ENCODE measurements at regions not wholly inside any gene's neighbourhood (a gene's known extent, or its start where the extent isn't known, plus 50 kb on each side); places are given as distances from the start of the nearest gene placed in this dataset.

DNA sequence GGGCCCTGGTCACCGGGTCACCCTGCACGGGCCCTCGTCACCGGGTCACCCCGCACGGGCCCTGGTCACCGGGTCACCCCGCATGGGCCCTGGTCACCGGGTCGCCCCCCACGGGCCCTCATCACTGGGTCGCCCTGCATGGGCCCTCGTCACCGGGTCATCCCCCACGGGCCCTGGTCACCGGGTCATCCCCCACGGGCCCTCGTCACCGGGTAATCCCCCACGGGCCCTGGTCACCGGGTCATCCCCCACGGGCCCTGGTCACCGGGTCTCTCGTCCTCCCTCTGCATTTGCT, 77.6 kb downstream of the RIPK4 start:
- intact Hi-C loops (cut with DNase I, micrococcal nuclease), result no loop called here
- DNase-seq (no peak), ATAC-seq (no peak)

DNA sequence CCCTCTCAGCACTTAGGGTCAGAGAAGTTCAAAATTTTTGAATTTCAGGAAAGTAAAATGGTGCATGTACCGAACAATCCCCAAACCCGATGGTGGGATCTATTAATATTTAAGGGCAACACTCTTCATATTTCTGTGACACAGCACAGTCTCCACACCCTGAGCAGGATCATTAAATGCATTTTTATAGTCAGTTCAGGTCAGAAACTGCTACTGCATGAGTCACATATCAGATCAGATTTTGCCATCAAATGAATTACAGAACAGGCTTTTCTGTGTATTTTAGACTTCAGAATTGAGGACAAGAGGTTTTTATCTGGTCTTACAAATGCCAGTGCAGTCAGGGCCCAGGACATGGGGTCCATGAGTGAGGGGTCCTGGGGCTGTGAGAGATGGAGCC, 79.2 kb downstream of the RIPK4 start:
- no peak for DNase-seq
- intact Hi-C loops (cut with DNase I, micrococcal nuclease), result no loop called here
- peak; percentile 62 for ATAC-seq

GRCh38 chr21:41686664-41687063, 80.2 kb downstream of the RIPK4 start:
- ATAC-seq (no peak), DNase-seq (no peak)
- intact Hi-C loops (cut with DNase I, micrococcal nuclease), result no loop called here

GRCh38 chr21:41685511-41686149, 81.2 kb downstream of the RIPK4 start:
- intact Hi-C loops (cut with DNase I, micrococcal nuclease), result no loop called here
- ATAC-seq (no peak), DNase-seq (no peak)

- peak in 1 of 2 donors; percentile 30 for DNase-seq
- intact Hi-C loops (cut with DNase I, micrococcal nuclease), result no loop called here
- ATAC-seq, result peak; percentile 58
Measured at GRCh38 chr21:41684381-41685245, 82.2 kb downstream of the RIPK4 start.

DNA sequence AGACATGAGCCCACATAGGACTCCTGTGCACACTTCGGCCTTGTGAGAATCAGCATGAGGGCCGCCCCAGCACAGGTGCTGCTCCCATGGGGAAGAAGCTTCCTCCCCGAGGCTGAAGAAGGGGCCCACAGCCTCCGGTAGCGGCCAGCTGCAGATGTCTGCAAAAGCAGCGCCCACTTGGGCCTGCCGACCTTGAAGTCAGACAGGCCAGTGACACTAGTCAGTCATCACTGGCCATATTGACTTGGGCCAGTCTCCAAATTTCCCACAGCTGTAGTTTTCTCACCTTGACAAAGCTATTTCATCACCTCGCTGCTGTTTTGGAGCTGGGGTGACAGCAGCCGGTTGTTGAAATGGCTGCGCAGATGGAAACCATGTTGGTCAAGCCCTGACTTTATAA, 83.0 kb downstream of the RIPK4 start:
- DNase-seq (no peak), ATAC-seq (no peak)
- intact Hi-C loops (cut with DNase I, micrococcal nuclease), result no loop called here

DNA sequence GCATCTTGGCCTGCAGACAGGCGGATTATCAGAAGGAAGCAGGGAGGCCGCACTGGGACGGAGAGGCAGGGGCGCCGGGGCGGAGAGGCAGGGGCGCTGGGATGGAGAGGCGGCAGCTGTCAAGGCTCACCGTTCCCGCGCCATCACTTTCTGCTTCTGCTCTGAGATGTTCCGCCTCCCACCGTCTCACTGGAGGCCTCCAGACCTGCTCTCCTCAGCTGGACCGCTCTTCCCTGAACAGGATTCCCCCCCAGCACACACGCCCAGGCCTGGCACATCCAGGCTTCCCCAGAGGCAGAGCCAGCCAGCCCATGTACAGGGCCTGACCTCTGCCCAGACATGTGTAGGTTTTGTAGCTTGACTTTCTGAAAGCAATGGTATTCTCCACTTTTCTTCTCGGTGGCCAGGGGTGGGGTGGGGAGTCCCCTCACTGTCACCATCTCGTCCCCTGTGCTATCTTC, 84.1 kb downstream of the RIPK4 start:
- no peak for ATAC-seq
- DNase-seq, result no peak
- intact Hi-C loops (cut with DNase I, micrococcal nuclease), result no loop called here

GRCh38 chr21:41681939-41682718, 84.7 kb downstream of the RIPK4 start:
- ATAC-seq, result no peak
- DNase-seq, result no peak
- intact Hi-C loops (cut with DNase I, micrococcal nuclease), result no loop called here

- intact Hi-C loops (cut with DNase I, micrococcal nuclease), result no loop called here
- ATAC-seq, result no peak
Measured at GRCh38 chr21:41681348-41681801, 85.5 kb downstream of the RIPK4 start.

DNA sequence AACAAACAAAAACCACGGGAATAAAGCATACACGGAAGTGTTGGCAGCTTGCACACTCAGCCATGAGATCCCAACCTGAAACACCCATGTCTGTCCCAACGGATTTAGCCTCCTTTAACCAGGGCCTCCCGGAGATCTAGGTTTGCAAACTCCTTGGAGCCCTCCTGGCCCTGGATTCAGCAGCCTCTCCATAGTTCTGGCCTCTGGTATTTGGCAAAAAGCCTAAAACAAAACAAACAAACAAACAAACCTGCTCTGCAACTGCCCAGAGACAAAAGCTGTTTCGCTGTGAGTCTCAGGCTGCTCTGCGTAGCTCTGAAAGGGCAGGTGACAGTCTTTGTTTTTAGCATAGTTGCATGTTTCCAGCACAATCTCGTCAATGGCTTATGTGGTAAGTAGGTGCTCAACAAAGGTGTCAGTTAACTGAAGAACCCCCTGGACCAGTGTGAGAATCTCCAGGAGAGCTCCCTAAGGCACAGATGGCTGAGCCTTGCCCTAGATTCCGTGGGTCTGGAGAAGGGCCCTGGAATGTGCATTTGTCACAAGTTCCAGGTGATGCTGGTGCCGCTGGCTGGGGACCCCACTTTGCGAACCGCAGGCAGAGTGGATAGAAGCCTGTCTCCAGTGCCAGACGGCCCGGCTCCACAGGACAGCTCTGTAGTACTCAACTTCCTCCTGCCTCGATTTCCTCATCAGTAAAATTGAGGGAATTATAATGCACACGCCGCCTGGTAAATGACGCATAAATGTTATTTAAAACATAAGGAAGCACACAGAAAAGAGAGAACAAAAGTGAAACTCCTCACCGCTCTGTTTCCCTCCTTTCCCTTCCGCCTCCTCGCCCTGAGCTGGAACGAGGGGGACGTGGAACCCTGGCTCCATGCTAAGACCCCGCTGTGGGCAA, 86.2 kb downstream of the RIPK4 start:
- DNase-seq (no peak), ATAC-seq (no peak)
- intact Hi-C loops (cut with DNase I, micrococcal nuclease), result no loop called here

More at GRCh38 chr21:41681348-41681801, 85.5 kb downstream of the RIPK4 start:
- DNase-seq, result no peak

DNA sequence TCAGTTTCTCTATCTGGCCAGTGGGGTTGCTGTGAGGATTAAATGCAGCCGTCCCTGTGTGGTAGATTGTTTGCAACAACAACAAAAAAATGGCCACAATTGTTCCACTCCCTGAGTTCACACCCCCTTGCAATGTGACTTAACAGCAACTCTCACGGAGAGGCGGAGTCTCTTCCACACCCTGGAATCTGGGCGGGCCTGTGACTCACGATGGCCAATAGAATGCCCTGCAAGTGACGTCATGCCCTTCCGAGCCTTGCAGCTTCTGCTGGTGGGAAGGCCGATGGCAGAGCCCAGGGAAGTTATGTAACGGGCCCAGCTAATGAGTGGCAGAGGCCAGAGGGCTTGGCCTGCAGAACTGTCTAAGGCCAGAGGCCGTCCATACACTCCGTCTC, 87.9 kb downstream of the RIPK4 start:
- ATAC-seq (peak; percentile 90), DNase-seq (peak; percentile 95 to 98)
- intact Hi-C loops (cut with DNase I, micrococcal nuclease), result no loop called here

DNA sequence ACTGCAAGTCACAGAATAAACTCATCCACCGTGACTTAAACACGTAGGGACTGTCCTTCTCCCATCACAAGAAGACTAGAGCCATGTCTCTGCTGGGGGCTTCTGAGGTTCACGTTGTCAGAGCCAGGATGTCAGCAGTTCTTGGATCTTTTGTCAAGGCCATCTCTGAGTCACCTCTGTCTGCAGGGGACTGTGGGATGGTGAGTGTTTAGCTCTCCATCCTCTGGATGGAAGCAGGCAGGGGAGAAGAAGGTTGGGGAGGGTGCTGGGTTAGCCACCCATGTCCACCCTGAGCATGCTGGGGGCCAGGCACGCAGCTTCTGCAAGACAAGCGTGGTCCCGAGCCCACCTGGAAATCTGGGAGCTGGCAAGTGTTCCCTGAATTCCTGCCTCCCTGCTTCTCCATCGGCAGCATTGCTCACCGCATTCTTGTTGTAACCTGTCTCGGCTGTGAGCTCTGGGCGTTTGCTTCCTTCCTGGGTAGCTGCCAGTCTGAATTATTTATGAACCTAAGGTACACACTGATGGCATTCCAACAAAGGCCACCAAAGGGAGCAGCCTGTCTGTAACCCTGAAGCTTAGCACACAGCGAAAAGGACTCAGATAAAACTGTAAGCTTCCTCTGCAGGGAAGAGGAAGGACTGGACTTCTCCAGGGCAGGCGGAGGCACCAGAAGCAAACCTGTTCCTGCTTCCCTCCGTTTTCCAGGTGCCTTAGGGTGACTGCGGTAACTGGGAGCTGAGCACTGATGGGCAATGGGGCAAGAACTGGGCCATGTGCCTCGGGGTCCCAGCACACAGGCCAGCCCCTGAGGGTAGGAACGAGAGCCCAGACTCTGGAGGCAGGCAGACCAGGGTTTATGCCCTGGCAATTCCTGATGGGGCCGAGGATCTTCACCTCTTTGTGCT, 88.6 kb downstream of the RIPK4 start:
- peak; percentile 81 for ATAC-seq
- intact Hi-C loops (cut with DNase I, micrococcal nuclease), result no loop called here
- peak; percentile 67 to 84 for DNase-seq

GRCh38 chr21:41677671-41678015, 89.2 kb downstream of the RIPK4 start:
- DNase-seq, result no peak
- intact Hi-C loops (cut with DNase I, micrococcal nuclease), result no loop called here
- ATAC-seq, result no peak

DNA sequence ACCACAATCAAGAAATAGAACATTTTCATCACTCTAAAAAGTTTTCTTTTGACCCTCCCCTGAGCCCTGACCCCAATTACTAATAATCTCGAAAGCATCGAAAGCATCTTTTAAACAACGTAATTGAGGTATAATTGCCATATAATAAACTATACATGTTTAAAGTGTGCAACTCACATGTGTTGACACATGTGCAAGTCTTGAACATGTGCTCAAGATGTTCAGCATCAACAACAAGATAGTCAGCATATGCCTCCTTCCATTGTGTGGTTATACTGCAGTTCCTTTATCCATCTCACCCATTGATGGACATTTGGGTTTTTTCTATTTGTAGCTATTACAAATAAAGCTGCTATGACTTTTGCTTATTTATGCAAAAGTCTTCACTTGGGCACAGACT, 90.7 kb downstream of the RIPK4 start:
- intact Hi-C loops (cut with DNase I, micrococcal nuclease), result no loop called here
- ATAC-seq, result no peak
- DNase-seq, result no peak

DNA sequence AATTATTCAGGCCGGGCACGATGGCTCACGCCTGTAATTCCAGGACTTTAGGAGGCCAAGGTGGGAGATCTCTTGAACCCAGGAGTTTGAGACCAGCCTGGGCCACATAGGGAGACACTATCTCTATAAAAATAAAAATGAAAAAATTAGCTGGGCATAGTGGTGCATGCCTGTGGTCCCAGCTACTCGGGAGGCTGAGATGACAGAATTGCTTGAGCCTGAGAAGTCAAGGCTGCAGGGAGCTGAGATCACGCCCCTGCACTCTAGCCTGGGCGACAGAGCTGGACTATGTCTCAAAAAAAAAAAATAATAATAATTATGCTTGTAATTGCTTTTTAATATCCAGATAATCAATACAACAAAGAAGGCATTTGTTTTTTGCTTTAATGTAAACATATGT, 91.3 kb downstream of the RIPK4 start:
- DNase-seq (no peak), ATAC-seq (no peak)
- intact Hi-C loops (cut with DNase I, micrococcal nuclease), result no loop called here

DNA sequence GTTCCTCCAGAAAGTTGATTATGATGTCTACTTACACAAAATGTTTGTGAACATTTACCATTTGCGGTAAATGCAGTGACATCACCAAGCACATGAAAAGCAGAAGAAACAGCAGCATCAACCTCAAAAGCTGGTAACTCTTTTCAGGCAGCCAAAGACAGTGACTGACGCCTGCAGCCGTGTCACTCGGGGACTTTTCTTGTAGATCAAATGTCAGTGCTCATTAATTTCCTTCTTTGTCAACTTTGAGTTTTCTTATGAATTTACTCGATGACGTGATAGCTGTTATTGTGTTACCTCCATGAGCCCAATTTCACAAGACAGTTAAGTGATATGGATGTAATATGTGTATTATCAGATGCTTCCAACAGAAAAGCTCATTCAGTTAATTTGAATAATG, 92.5 kb downstream of the RIPK4 start:
- no peak for DNase-seq
- intact Hi-C loops (cut with DNase I, micrococcal nuclease), result no loop called here
- ATAC-seq, result no peak

DNA sequence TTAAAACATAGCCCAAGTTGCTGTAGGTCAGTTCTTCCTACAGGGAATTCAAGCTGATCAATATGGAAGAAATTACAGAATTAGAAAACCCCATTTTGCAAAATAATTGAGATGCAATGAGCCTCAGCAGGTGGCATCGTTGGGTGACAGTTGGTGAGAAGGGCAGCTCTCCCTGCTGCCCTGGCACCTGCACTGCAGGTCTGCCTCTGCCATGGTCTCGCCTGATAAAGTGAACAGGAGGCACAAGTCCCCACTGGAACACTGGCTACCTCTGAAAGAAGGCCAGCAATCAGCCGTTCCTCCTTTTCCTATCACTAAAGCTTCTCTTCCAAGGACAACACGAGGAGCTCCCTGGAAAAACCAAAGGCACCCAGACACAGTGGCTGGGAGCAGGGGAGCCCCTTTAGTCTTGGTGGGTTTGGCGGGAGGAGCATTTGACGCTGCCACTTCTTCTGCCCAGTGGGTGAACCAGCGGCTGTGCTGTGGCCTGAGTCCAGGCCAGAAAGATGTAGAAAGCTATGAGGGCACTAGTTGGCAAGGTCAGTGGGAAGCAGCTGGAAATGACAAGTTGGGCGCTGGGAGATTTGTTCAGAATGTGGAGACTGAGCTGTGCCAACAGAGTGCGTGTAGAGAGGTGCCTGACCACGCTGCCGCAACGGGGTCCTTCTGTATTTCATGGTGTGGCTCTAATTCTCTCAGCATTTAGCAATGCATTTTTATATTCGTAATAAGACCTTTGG, 93.1 kb downstream of the RIPK4 start:
- intact Hi-C loops (cut with DNase I, micrococcal nuclease), result no loop called here
- DNase-seq (no peak), ATAC-seq (no peak)
